HG03095 (cell line): ENCODE measurements at regions not wholly inside any gene's neighbourhood (a gene's known extent, or its start where the extent isn't known, plus 50 kb on each side); places are given as distances from the start of the nearest gene placed in this dataset.
"Not testable (repeated sequence)": the region's sequence is repeated elsewhere in the genome, so short reads cannot be mapped to it uniquely, and the experiment has no call there.

Experiments used
- ATAC-seq: cut with Tn5 transposase; IDR thresholded peaks from one replicate; pipeline ENCODE4 v1.9.1; 2021; ENCODE audit warnings: moderate library complexity; ENCODE audit not compliant: unreplicated experiment

DNA sequence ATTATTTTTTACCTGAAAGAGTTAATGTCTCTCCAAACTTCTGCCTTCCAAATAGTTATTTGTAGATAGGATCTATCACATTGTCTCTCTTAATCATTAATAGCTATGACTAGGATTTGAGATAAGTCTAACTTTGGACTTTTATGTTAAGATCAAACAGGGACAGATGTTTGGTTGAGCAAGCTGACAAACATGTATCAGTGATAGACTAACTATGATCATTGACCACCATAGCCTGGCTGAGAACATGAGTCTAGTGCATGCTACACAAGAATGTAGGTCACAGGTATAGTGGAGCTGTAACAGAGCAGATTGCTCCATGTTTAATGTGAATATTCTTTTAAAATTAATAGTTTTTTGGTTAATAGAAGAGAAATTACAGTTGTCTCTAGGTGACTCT lies 52.0 kb downstream of the SYT15B start:
- ATAC-seq, result not testable (repeated sequence)

- not testable (repeated sequence) for ATAC-seq
Observed at GRCh38 chr10:47710443-47710842, 52.9 kb downstream of the SYT15B start.

GRCh38 chr10:47705698-47706414 lies 57.5 kb downstream of the SYT15B start:
- peak; percentile 84 for ATAC-seq

GRCh38 chr10:47701285-47701684 lies 62.1 kb downstream of the SYT15B start:
- ATAC-seq, result not testable (repeated sequence)

DNA sequence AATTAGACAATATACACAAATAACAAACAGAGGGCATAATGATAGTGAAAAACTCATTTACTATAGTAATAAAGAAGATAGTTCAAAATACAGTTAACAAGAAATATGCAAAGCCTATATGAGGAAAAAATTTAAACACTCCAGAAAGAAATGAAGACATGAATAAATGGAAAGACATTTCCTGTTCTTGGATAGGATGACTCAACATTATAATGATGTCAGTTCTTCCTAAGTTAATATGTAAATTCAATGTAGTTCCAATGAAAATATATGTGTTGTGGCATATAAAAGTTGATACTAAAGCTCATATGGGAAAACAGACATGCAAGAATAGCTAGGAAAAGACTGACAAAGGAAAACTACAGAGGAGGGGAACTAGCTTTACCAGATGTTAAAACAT lies 63.5 kb downstream of the SYT15B start:
- ATAC-seq, result not testable (repeated sequence)

- ATAC-seq, result not testable (repeated sequence)
Observed at GRCh38 chr10:47696170-47696569, 67.2 kb downstream of the SYT15B start.

DNA sequence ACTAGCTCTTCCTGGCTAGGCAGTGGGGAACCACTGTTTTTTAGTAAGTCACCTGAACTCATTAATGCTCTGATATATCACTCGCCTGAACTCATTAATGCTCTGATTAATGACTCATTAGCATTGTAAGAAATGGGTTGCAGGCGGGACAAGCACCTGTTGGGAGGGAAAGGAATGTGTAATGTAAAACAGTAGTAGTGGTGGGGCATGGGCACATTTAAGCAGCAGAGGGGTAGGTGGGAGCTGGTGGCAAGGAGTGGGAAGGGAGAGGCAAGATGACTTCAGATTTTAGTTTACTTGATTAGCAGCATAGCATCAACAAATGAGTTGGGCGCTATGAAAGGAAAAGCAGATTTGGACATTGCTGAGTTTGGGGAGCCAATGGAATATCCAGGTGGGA lies 68.2 kb downstream of the SYT15B start:
- not testable (repeated sequence) for ATAC-seq

DNA sequence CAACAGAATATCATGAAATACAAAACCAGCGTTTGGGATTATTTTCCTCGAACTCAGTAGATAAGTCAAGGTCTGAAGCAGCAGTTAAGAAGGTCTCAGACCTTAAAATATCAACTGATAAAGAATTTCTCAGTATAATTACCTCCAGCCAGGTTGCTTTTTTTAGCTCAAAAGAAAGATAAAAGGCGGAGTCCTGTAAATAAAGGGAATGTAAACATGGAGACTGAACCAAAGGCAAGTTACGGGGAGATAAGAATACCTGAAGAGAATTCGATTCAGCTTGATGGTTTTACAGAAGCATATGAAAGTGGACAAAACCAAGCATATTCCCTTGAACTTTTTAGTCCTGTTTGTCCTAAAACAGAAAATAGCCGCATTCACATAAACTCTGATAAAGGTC lies 73.1 kb downstream of the SYT15B start:
- ATAC-seq, result not testable (repeated sequence)

DNA sequence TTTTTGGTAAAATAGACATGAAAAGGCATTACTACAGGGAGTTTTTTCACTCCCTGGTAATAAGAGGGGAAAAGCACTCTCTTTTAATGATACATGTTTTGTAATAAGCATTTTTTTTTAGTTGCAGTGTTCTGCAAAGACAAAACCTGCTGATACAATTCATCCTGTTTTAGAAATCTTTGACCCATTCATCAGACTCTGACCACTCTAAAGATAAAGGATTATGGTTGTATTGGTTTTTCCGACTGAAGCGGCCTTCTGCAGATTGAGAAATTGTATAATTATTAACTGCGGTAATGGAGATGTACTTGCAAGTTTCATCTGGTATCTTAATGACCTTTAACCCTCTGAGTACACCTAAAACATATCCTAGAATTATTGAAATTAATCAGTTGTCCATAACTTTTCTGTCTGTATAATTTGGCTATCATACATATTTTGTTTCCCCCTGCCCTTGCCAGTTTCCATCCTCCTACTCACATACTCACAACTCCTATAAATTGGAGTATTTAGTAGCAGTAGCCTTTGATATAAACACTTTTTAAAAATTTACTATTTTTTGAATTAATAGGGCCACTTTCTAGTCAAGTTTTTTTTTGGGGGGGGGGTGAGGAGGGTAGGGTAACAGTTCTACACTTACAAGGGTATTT lies 79.4 kb downstream of the SYT15B start:
- ATAC-seq, result not testable (repeated sequence)

GRCh38 chr10:47681638-47681990 lies 81.8 kb downstream of the SYT15B start:
- ATAC-seq, result not testable (repeated sequence)

- ATAC-seq, result not testable (repeated sequence)
Observed at GRCh38 chr10:47680848-47681637, 82.3 kb downstream of the SYT15B start.

GRCh38 chr10:47676102-47676501 lies 87.3 kb downstream of the SYT15B start:
- ATAC-seq, result not testable (repeated sequence)

DNA sequence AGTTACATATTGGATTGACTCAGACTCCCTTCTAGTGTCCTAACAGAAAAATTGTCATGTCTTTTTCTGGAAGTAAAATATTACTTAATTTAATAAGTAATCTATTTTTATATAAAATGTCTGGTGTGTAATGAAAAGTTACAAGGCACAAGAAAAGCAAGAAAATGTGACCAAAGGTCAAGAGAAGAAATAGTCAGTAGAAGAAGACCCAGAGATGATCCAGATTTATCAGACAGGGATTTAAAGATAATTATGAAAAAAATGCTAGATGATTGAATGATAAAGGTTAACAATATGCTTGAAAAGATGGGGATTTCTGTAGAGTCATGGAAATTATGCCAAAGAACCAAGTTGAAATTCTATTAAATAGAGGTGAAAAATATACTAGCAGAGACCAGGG lies 87.8 kb downstream of the SYT15B start:
- ATAC-seq, result not testable (repeated sequence)

GRCh38 chr10:47673128-47673527 lies 90.3 kb downstream of the SYT15B start:
- not testable (repeated sequence) for ATAC-seq

- not testable (repeated sequence) for ATAC-seq
Observed at GRCh38 chr10:47670857-47671256, 92.5 kb downstream of the SYT15B start.

- not testable (repeated sequence) for ATAC-seq
Observed at GRCh38 chr10:47661955-47662577, 101.3 kb downstream of the SYT15B start.

DNA sequence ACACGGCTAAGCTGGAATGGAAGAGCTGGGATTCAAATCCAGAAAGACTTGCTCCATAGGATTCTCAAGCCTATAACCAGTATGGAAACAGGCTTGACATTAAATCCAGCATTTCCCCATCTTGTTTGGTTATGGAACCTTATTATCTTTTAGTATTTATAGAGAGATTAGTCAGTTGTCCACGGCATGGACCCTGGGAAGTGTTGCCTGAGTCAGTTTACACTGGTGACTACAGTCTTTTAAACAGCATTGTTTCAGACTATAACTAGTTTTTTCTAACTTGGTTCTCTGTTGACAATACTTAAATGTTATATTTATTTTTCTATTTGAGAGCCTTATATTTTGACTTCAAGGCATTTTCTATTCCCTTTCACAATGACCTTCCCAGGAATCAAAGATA lies 106.7 kb downstream of the SYT15B start:
- not testable (repeated sequence) for ATAC-seq

- not testable (repeated sequence) for ATAC-seq
Observed at GRCh38 chr10:47654161-47654560, 109.2 kb downstream of the SYT15B start.

DNA sequence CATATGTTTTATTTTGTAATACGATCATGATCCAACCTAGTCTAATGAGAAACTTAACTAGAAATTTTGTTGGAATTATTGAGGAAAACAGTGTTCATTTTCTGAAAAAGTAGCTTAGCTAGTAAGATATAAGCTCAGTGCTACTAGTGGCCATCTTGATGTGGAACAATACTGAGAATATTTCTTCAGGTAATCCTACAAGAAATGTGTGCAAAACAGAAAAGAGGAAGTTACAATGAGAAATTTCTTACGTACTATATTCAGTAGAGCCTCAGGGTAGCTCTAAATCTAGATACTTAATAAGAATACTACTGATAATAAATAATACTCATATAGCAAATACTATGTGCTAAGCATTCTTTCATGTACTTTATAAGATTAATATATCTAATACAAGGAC lies 114.8 kb downstream of the SYT15B start:
- not testable (repeated sequence) for ATAC-seq

DNA sequence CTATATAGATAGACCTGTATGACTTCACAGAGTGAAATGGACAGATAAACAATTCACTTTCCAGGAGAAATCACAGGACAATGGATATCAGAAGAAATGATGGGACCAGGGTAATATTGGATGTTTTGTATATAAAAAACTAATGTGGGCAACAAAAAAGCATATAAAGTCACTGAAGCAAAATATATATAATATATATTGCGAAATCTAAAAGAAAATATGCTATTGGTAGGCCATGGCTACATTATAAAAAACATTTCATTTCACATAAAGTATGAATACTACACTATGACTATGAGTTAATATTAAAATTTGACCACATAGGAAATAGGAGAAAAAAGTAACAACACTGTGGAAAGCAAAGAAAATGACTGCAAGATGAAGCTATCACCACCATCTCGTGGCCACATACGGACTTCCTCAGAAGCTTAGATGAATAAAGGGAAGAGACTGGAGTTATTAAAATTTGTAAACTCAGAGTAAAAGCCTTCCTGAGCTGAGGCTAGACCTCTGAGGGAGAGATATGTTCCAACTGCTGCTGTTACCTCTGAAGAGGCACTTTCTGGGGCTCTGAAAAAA lies 115.8 kb downstream of the SYT15B start:
- ATAC-seq, result not testable (repeated sequence)
